WTC11 (cell line): ENCODE measurements at regions not wholly inside any gene's neighbourhood (a gene's known extent, or its start where the extent isn't known, plus 50 kb on each side); places are given as distances from the start of the nearest gene placed in this dataset.

Source experiments
- ATAC-seq: fragments of 200-7000 bp; cut with Tn5 transposase; 2 replicates; pipeline ENCODE4 v1.10.0; 2021; ENCODE audit warnings: mild to moderate bottlenecking, moderate library complexity
- CTCF ChIA-PET: fragments of 300-600 bp; sonication (Branson Sonifier 250); formaldehyde crosslinking; loops from one replicate; lab custom pipeline; 2021; ENCODE audit warnings: antibody characterized with exemption; lab: Charles Lee
- POLR2A ChIA-PET: fragments of 350-600 bp; sonication (Branson Sonifier 250); formaldehyde crosslinking; loops from one replicate; lab custom pipeline; 2021; ENCODE audit warnings: antibody characterized with exemption; lab: Charles Lee
- DNase-seq: peaks from one replicate; pipeline ENCODE4 v3.0.0; 2021; ENCODE audit warnings: low spot score
- H3K27ac Mint-ChIP-seq: 2 replicates; pipeline ENCODE4 v1.8.0; 2021; ENCODE audit warnings: mixed read lengths
- H3K27me3 Mint-ChIP-seq: 2 replicates; pipeline ENCODE4 v1.8.0; 2021; ENCODE audit warnings: low read depth, mild to moderate bottlenecking, moderate library complexity, mixed read lengths
- H3K36me3 Mint-ChIP-seq: 2 replicates; pipeline ENCODE4 v1.8.0; 2021; ENCODE audit warnings: mixed read lengths
- H3K4me1 Mint-ChIP-seq: 2 replicates; pipeline ENCODE4 v1.8.0; 2022; ENCODE audit warnings: mixed read lengths
- H3K4me3 Mint-ChIP-seq: 2 replicates; pipeline ENCODE4 v1.8.0; 2021; ENCODE audit warnings: mild to moderate bottlenecking, moderate library complexity, mixed read lengths
- H3K9me3 Mint-ChIP-seq: 2 replicates; pipeline ENCODE4 v1.8.0; 2021; ENCODE audit warnings: mixed read lengths
- ATF1 ChIP-seq: sonication (generic); formaldehyde crosslinking; IDR thresholded peaks from 2 replicates; pipeline ENCODE4 v1.8.1; 2023; ENCODE audit warnings: mild to moderate bottlenecking, moderate library complexity, missing genetic modification reagents
- ELF4 ChIP-seq: sonication (generic); formaldehyde crosslinking; IDR thresholded peaks from 2 replicates; pipeline ENCODE4 v1.8.1; 2022; ENCODE audit warnings: low read depth, mild to moderate bottlenecking, moderate library complexity, missing genetic modification reagents
- GTF2I ChIP-seq: fragments of 250-450 bp; sonication (Bioruptor Pico); conservative IDR thresholded peaks from 2 replicates; pipeline ENCODE4 v1.4.0; 2021; ENCODE audit warnings: mild to moderate bottlenecking
- NR2C2 ChIP-seq: sonication (generic); formaldehyde crosslinking; IDR thresholded peaks from 2 replicates; pipeline ENCODE4 v1.8.0; 2022; ENCODE audit warnings: mild to moderate bottlenecking, missing genetic modification reagents
- NR3C1 ChIP-seq: sonication (generic); formaldehyde crosslinking; conservative IDR thresholded peaks from 2 replicates; pipeline ENCODE4 v1.8.1; 2023; ENCODE audit warnings: low read depth, mild to moderate bottlenecking, missing genetic modification reagents
- RELA ChIP-seq: sonication (generic); formaldehyde crosslinking; IDR thresholded peaks from 2 replicates; pipeline ENCODE4 v1.8.1; 2022; ENCODE audit warnings: missing genetic modification reagents, mild to moderate bottlenecking, borderline replicate concordance
- SMAD4 ChIP-seq: sonication (generic); formaldehyde crosslinking; IDR thresholded peaks from 2 replicates; pipeline ENCODE4 v1.8.0; 2022; ENCODE audit warnings: mild to moderate bottlenecking, missing genetic modification reagents
- ZNF121 ChIP-seq: sonication (generic); formaldehyde crosslinking; IDR thresholded peaks from 2 replicates; pipeline ENCODE4 v1.8.0; 2023; ENCODE audit warnings: missing genetic modification reagents
- TF ChIP-seq, protein P1 (sequence below): sonication (generic); formaldehyde crosslinking; IDR thresholded peaks from 2 replicates; pipeline ENCODE4 v1.8.0; 2022; ENCODE audit warnings: mild to moderate bottlenecking, missing genetic modification reagents
- TF ChIP-seq, protein P2 (sequence below): sonication (generic); formaldehyde crosslinking; IDR thresholded peaks from 2 replicates; pipeline ENCODE4 v1.8.1; 2023; ENCODE audit warnings: mild to moderate bottlenecking, missing genetic modification reagents
- TF ChIP-seq, protein P3 (sequence below): fragments of 250-450 bp; sonication (Bioruptor Pico); IDR thresholded peaks from 2 replicates; pipeline ENCODE4 v1.8.0; 2021; ENCODE audit warnings: mild to moderate bottlenecking
- TF ChIP-seq, protein P4 (sequence below): fragments of 250-450 bp; sonication (Bioruptor Pico); IDR thresholded peaks from 2 replicates; pipeline ENCODE4 v1.9.0; 2021; ENCODE audit warnings: mild to moderate bottlenecking, borderline replicate concordance
- TF ChIP-seq, protein P5 (sequence below): sonication (generic); formaldehyde crosslinking; IDR thresholded peaks from 2 replicates; pipeline ENCODE4 v1.8.0; 2023; ENCODE audit warnings: missing genetic modification reagents

DNA sequence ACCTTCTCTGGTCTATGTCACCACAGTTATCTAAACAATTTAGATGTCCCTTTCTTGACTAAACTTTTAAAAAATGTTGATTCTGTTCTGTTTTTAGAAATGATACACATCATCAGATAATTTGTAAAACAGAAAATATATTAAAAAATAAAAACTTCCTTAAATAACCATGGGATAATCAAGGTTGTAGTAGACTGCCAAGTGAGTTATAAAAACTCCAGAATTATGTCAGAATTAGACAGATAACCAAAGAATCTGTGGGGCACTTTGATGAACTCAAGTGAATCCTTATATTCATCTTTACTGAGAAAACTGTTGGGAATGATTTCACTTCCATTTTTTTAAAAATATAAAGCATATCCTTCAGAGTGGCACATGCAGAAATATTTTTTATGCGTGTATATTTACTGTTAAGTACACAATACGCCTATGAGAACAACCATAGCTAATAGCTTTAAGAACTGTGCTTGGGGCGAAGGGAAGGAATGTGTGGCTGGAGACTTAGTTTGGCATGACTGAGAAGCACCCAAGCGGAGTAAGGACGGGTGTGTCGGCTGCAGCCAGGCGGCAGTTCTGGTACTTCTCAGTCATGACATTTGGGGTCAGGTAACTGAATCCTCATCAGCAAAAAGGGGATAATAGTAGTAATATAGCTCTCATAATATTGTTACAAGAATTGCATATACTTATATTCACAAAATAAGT is 604.7 kb upstream of the CITED2 start:
- H3K27ac Mint-ChIP-seq, result no peak overlapping the region
- H3K4me3 Mint-ChIP-seq, result no peak overlapping the region
- H3K36me3 Mint-ChIP-seq, result no peaks in the 10 kb centered on the region
- H3K9me3 Mint-ChIP-seq, result peaks cover 6% of the 10 kb centered on the region; the same call in 1 of the 2 replicates
- ATAC-seq (no peak), DNase-seq (no peak)
- peaks cover 53% of the 10 kb centered on the region for H3K4me1 Mint-ChIP-seq
- no peaks in the 10 kb centered on the region for H3K27me3 Mint-ChIP-seq
- CTCF ChIA-PET, result no interaction called here
- POLR2A ChIA-PET, result no interaction called here
- TF ChIP-seq, protein P1, sequence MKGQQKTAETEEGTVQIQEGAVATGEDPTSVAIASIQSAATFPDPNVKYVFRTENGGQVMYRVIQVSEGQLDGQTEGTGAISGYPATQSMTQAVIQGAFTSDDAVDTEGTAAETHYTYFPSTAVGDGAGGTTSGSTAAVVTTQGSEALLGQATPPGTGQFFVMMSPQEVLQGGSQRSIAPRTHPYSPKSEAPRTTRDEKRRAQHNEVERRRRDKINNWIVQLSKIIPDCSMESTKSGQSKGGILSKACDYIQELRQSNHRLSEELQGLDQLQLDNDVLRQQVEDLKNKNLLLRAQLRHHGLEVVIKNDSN, result no peak
- TF ChIP-seq ZNF121 (CRISPR knock-in tag), result no peak
- TF ChIP-seq, protein P2, sequence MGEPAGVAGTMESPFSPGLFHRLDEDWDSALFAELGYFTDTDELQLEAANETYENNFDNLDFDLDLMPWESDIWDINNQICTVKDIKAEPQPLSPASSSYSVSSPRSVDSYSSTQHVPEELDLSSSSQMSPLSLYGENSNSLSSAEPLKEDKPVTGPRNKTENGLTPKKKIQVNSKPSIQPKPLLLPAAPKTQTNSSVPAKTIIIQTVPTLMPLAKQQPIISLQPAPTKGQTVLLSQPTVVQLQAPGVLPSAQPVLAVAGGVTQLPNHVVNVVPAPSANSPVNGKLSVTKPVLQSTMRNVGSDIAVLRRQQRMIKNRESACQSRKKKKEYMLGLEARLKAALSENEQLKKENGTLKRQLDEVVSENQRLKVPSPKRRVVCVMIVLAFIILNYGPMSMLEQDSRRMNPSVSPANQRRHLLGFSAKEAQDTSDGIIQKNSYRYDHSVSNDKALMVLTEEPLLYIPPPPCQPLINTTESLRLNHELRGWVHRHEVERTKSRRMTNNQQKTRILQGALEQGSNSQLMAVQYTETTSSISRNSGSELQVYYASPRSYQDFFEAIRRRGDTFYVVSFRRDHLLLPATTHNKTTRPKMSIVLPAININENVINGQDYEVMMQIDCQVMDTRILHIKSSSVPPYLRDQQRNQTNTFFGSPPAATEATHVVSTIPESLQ (CRISPR knock-in tag), result no peak
- TF ChIP-seq, protein P3, sequence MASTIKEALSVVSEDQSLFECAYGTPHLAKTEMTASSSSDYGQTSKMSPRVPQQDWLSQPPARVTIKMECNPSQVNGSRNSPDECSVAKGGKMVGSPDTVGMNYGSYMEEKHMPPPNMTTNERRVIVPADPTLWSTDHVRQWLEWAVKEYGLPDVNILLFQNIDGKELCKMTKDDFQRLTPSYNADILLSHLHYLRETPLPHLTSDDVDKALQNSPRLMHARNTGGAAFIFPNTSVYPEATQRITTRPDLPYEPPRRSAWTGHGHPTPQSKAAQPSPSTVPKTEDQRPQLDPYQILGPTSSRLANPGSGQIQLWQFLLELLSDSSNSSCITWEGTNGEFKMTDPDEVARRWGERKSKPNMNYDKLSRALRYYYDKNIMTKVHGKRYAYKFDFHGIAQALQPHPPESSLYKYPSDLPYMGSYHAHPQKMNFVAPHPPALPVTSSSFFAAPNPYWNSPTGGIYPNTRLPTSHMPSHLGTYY (CRISPR knock-in tag), result no peak
- TF ChIP-seq, protein P4, sequence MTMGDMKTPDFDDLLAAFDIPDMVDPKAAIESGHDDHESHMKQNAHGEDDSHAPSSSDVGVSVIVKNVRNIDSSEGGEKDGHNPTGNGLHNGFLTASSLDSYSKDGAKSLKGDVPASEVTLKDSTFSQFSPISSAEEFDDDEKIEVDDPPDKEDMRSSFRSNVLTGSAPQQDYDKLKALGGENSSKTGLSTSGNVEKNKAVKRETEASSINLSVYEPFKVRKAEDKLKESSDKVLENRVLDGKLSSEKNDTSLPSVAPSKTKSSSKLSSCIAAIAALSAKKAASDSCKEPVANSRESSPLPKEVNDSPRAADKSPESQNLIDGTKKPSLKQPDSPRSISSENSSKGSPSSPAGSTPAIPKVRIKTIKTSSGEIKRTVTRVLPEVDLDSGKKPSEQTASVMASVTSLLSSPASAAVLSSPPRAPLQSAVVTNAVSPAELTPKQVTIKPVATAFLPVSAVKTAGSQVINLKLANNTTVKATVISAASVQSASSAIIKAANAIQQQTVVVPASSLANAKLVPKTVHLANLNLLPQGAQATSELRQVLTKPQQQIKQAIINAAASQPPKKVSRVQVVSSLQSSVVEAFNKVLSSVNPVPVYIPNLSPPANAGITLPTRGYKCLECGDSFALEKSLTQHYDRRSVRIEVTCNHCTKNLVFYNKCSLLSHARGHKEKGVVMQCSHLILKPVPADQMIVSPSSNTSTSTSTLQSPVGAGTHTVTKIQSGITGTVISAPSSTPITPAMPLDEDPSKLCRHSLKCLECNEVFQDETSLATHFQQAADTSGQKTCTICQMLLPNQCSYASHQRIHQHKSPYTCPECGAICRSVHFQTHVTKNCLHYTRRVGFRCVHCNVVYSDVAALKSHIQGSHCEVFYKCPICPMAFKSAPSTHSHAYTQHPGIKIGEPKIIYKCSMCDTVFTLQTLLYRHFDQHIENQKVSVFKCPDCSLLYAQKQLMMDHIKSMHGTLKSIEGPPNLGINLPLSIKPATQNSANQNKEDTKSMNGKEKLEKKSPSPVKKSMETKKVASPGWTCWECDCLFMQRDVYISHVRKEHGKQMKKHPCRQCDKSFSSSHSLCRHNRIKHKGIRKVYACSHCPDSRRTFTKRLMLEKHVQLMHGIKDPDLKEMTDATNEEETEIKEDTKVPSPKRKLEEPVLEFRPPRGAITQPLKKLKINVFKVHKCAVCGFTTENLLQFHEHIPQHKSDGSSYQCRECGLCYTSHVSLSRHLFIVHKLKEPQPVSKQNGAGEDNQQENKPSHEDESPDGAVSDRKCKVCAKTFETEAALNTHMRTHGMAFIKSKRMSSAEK (CRISPR knock-in tag), result no peak
- TF ChIP-seq GTF2I, result no peak
- TF ChIP-seq, protein P5, sequence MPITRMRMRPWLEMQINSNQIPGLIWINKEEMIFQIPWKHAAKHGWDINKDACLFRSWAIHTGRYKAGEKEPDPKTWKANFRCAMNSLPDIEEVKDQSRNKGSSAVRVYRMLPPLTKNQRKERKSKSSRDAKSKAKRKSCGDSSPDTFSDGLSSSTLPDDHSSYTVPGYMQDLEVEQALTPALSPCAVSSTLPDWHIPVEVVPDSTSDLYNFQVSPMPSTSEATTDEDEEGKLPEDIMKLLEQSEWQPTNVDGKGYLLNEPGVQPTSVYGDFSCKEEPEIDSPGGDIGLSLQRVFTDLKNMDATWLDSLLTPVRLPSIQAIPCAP (CRISPR knock-in tag), result no peak
- TF ChIP-seq SMAD4 (CRISPR knock-in tag), result no peak
- no peak for TF ChIP-seq ELF4 (CRISPR knock-in tag)
- TF ChIP-seq ATF1, result no peak
- TF ChIP-seq NR2C2 (CRISPR knock-in tag), result no peak
- no peak for TF ChIP-seq RELA

DNA sequence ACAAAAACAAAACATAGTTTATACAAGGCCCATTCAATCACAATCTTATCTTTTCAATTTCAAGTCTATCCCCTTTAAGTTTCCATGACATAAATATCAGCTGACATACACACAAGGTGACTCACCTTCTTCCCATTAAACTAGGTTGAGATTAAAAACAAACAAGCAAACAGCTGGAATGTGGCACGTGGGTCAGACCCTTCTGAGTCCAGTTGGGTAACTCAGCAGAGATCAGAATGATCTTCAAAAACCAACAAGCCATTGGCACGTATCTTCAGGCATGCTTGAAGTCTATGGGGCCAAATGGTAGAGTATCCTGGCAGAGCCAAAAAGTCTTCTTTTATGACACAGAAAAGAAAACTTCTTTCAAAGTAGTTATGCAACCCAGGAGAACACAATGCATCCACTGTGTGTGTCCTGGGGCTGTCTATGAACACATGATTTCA is 603.5 kb upstream of the CITED2 start:
- H3K27ac Mint-ChIP-seq, result no peak overlapping the region
- TF ChIP-seq NR3C1 (CRISPR knock-in tag), result no peak
- CTCF ChIA-PET, result no interaction called here

More for the DNA sequence above, 603.5 kb upstream of the CITED2 start:
- no peak overlapping the region for H3K4me3 Mint-ChIP-seq
- no peaks in the 10 kb centered on the region for H3K27me3 Mint-ChIP-seq
- DNase-seq (no peak), ATAC-seq (no peak)
- H3K36me3 Mint-ChIP-seq, result no peaks in the 10 kb centered on the region
- peaks cover 6% of the 10 kb centered on the region; the same call in 1 of the 2 replicates for H3K9me3 Mint-ChIP-seq
- H3K4me1 Mint-ChIP-seq, result peaks cover 46% of the 10 kb centered on the region
- POLR2A ChIA-PET, result no interaction called here
